Ascending aorta (tissue), 2 donors: ENCODE measurements at regions not wholly inside any gene's neighbourhood (a gene's known extent, or its start where the extent isn't known, plus 50 kb on each side); places are given as distances from the start of the nearest gene placed in this dataset.
"Not testable (repeated sequence)": the region's sequence is repeated elsewhere in the genome, so short reads cannot be mapped to it uniquely, and the experiment has no call there.

Experiments
- DNase-seq, 2 donors: peaks; one replicate each; pipeline ENCODE4 v3.0.0-alpha.2; 2019; ENCODE audit warnings: low spot score in 2 of 2
- H3K27ac ChIP-seq, 2 donors: fragments of 200-600 bp; sonication (generic); one replicate each; pipeline ENCODE4 v1.5.1; 2016 to 2017; ENCODE audit warnings: mild to moderate bottlenecking in 1 of 2
- H3K27me3 ChIP-seq: fragments of 200-600 bp; sonication (generic); one replicate; pipeline ENCODE4 v1.5.1; 2017
- H3K36me3 ChIP-seq, 2 donors: fragments of 200-600 bp; sonication (generic); one replicate each; pipeline ENCODE4 v1.5.1; 2016
- H3K4me1 ChIP-seq, 2 donors: fragments of 200-600 bp; sonication (generic); one replicate each; pipeline ENCODE4 v1.5.1; 2016 to 2017; ENCODE audit warnings: mild to moderate bottlenecking in 1 of 2
- H3K4me3 ChIP-seq, 2 donors: fragments of 200-600 bp; sonication (generic); one replicate each; pipeline ENCODE4 v1.5.1; 2016 to 2017; ENCODE audit warnings: mild to moderate bottlenecking in 1 of 2
- H3K9me3 ChIP-seq, 2 donors: fragments of 200-600 bp; sonication (generic); one replicate each; pipeline ENCODE4 v1.5.1; 2016
- CTCF ChIP-seq, 3 experiments: fragments of 200-600 bp in 2 of 3; fragments of 450-650 bp in 1 of 3; sonication (generic) in 2 of 3; IDR thresholded peaks; one replicate each; pipeline ENCODE4 v1.5.1; 2016 to 2019; ENCODE audit warnings: antibody characterized with exemption in 3 of 3, mild to moderate bottlenecking in 1 of 3, moderate library complexity in 1 of 3
- intact Hi-C: fragments of 100-400 bp; cut with DNase I; formaldehyde crosslinking; loops from one replicate; pipeline ENCODE4 v1.15.1; 2023

GRCh38 chr5:17022296-17022695 is 86.2 kb upstream of the MYO10 start:
- no peaks in the 10 kb centered on the region for H3K27me3 ChIP-seq
- no peaks in the 10 kb centered on the region for H3K9me3 ChIP-seq
- H3K4me3 ChIP-seq = no peak overlapping the region
- no peak for DNase-seq
- H3K4me1 ChIP-seq = no peaks in the 10 kb centered on the region
- H3K27ac ChIP-seq = no peak overlapping the region
- intact Hi-C loops = no loop called here
- no peak for TF ChIP-seq CTCF (IDR thresholded peaks at IDR 0.05)
- no peaks in the 10 kb centered on the region for H3K36me3 ChIP-seq

- H3K4me1 ChIP-seq = no peaks in the 10 kb centered on the region
- no peaks in the 10 kb centered on the region for H3K27me3 ChIP-seq
- DNase-seq = no peak
- H3K4me3 ChIP-seq = no peak overlapping the region
- H3K9me3 ChIP-seq = no peaks in the 10 kb centered on the region
- intact Hi-C loops = no loop called here
- no peak overlapping the region for H3K27ac ChIP-seq
- no peaks in the 10 kb centered on the region for H3K36me3 ChIP-seq
- no peak for TF ChIP-seq CTCF (IDR thresholded peaks at IDR 0.05)
Observed at GRCh38 chr5:17024686-17025180, 88.6 kb upstream of the MYO10 start.

GRCh38 chr5:17031659-17032277 is 95.7 kb upstream of the MYO10 start:
- H3K27me3 ChIP-seq, intact Hi-C loops, H3K27ac ChIP-seq, H3K36me3 ChIP-seq, H3K4me3 ChIP-seq, H3K4me1 ChIP-seq, DNase-seq, H3K9me3 ChIP-seq: not testable (repeated sequence)

GRCh38 chr5:17032314-17032985 is 96.4 kb upstream of the MYO10 start:
- H3K27ac ChIP-seq, H3K36me3 ChIP-seq, intact Hi-C loops, H3K27me3 ChIP-seq, H3K9me3 ChIP-seq, H3K4me3 ChIP-seq, DNase-seq, H3K4me1 ChIP-seq: not testable (repeated sequence)

GRCh38 chr5:17034992-17035391 is 98.9 kb upstream of the MYO10 start:
- H3K36me3 ChIP-seq, H3K9me3 ChIP-seq, H3K27ac ChIP-seq, H3K4me1 ChIP-seq, H3K4me3 ChIP-seq, DNase-seq, intact Hi-C loops, H3K27me3 ChIP-seq: not testable (repeated sequence)

GRCh38 chr5:17037751-17038150 is 101.7 kb upstream of the MYO10 start:
- intact Hi-C loops = no loop called here
- TF ChIP-seq CTCF (IDR thresholded peaks at IDR 0.05) = no peak

GRCh38 chr5:17039170-17039569 is 103.1 kb upstream of the MYO10 start:
- intact Hi-C loops = no loop called here
- H3K4me1 ChIP-seq = no peaks in the 10 kb centered on the region
- H3K9me3 ChIP-seq = no peaks in the 10 kb centered on the region
- no peaks in the 10 kb centered on the region for H3K27me3 ChIP-seq
- H3K36me3 ChIP-seq = no peaks in the 10 kb centered on the region
- H3K27ac ChIP-seq = no peak overlapping the region
- no peak for DNase-seq
- no peak for TF ChIP-seq CTCF (IDR thresholded peaks at IDR 0.05)
- no peak overlapping the region for H3K4me3 ChIP-seq

More at GRCh38 chr5:17037751-17038150, 101.7 kb upstream of the MYO10 start:
- no peak for DNase-seq
- no peaks in the 10 kb centered on the region for H3K4me1 ChIP-seq
- H3K36me3 ChIP-seq = no peaks in the 10 kb centered on the region
- H3K4me3 ChIP-seq = no peak overlapping the region
- no peaks in the 10 kb centered on the region for H3K27me3 ChIP-seq
- H3K9me3 ChIP-seq = no peaks in the 10 kb centered on the region
- H3K27ac ChIP-seq = no peak overlapping the region
